DMS53 (cell line): ENCODE measurements at regions not wholly inside any gene's neighbourhood (a gene's known extent, or its start where the extent isn't known, plus 50 kb on each side); places are given as distances from the start of the nearest gene placed in this dataset.
"Not testable (repeated sequence)": the region's sequence is repeated elsewhere in the genome, so short reads cannot be mapped to it uniquely, and the experiment has no call there.

ENCODE experiments used
- DNase-seq: peaks from one replicate; lab custom pipeline; 2025; lab: John Stamatoyannopoulos, UW

DNA sequence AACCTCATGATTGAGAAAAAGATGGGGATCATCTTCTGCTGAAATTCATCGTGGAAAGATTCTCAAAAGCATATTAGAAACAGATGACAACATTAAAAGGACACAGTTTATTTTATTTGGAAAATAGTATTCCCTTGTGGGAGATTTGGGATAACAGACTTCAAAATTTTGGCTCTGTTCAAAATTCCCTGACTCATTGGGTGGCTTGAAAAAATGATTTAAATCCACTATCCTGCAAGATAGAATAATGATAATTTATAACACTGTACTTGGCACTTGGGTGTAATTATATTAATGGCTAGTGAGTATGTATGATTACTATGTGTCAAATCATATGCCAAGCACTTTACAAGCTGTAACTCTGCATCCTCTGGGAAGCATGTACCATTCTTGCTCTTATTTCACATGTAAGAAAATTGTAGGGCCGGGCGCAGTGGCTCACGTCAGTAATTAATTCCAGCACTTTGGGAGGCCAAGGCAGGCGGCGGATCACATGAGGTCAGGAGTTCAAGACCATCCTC, 128.8 kb downstream of the LMNTD1 start:
- no peak for DNase-seq

DNA sequence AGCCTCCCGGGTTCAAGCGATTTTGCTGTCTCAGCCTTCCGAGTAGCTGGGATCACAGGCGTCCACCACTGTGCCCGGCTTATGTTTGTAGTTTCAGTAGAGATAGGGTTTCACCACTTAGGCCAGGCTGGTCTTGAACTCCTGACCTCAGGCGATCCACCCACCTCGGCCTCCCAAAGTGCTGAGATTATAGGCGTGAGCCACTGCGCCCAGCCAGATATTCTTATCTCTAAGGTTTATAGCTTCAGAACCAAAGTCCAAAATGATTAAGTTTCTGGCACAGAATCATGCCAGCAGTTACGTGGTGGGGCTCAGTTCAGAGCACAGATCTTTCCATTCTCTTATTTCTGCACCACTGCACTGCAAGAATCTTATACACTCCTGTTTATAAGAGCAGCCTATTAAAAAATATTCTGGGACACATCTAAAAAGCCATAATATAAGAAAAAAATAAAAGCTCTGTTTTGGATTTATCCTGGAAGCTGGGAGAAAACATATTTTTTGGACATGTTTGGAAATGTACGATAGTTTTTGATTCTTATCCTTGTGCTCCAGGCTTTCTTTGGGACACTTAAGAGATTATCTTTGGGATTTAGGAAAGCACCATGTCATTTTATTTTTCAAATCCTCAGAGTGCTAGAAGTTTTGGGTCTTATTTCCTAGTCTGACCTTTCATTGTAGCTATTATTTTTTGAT, 129.6 kb downstream of the LMNTD1 start:
- DNase-seq = no peak

DNA sequence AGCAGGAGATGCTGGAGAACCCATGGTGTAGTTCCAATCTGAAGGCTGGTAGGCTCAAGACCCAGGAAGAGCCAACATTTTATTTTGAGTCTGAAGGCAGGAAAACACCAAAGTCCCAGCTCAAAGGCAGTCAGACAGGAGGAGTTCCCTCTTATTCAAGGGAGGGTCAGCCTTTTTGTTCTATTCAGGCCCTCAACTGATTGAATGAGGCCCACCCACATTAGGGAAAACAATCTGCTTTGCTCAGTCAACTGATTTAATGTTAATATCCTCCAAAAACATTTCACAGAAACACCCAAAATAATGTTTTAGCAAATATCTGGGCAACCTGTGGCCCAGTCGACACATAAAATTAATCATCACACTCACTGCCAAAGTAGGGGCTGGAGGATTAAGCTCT, 130.8 kb downstream of the LMNTD1 start:
- no peak for DNase-seq

DNA sequence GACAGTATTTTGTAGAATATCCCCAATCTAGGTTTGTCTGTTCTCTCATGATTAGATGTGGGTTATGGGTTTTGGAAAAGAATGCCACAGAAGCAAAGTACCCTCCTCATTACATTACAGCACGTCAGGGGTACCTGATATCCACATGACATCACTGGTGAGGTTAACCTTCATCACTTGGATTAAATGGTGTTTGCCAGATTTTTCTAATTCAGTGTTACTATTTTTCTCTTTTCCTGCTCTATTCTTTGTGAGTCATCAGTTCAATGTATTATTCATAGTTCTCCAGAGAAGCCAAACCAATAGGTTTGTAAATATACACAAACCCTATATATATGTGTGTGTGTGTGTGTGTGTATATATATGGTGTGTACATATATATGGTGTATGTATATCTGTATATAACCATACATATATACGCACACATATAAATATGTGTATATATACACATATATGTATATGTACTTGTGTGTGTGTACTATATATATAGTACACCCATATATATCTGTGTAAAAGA, 131.4 kb downstream of the LMNTD1 start:
- DNase-seq = no peak

DNA sequence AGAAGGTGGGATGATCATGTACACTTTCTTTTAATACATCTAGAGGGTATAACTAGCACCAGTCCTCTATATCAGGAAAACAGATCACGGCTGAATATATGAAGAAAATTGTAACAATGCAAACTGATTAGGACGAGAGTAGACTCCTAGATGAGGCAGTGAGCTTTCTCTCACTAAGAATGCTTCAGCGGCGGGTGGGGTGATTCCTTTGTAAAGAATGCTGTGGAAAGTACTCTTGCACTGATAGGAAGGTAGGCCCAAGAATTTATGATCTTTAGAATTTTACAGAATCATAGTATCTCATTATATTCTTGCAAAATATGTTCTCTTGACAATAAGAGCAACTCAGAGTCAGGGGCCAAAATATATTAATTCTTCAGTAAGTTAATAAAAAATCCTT, 133.0 kb downstream of the LMNTD1 start:
- no peak for DNase-seq

DNA sequence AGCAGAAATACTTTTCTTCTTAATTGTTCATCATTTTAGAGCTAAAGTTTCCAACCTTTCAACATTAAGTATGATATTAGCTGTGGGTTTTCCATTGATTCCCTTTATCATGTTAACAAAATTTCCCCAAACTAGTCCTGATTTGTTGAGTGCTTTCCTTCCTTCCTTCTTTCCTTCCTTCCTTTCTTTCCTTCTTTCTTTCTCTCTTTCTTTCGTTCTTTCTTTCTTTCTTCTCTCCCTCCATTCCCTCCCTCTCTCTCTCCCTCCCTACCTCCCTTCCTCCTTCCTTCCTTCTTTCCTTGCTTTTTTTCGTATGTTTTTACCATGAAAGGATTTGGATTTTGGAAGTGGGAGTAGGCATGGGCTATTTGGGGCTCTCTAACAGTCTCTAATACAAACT, 133.5 kb downstream of the LMNTD1 start:
- DNase-seq = no peak

DNA sequence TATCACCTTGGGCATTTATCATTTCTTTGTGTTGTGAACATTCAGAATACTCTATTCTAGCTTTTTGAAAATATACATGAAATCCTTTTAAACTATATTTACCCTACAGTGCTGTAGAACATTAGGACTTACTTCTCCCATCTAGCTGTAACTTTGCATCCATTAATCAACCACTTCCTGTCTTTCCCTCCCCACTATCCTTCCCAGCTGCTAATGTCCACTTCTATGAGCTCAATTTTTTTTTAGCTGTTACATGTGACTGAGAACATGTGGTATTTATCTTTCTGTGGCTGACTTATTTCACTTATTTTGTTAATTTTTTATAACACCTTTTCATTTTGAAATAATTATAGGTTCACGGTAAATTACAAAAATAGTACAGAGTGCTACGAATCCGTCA, 136.0 kb downstream of the LMNTD1 start:
- DNase-seq = no peak

DNA sequence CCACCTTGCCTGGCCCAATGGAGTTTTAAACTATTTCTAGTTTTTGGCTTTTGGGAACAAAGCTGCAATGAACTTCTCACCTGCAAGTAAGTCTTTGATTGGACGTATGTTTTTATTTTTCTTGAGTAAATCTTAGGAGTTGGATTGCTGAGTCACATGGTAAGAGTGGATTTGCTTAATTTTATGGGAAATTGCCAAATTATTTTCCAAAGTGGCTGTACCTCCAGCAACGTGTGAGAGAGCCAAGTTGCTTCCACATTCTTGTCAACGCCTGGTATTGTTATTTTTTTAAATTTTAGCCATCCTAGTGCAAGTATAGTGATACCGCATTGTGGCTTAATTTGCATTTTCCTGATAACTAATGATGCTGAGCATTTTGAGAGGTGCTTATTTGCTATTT, 136.6 kb downstream of the LMNTD1 start:
- no peak for DNase-seq

DNA sequence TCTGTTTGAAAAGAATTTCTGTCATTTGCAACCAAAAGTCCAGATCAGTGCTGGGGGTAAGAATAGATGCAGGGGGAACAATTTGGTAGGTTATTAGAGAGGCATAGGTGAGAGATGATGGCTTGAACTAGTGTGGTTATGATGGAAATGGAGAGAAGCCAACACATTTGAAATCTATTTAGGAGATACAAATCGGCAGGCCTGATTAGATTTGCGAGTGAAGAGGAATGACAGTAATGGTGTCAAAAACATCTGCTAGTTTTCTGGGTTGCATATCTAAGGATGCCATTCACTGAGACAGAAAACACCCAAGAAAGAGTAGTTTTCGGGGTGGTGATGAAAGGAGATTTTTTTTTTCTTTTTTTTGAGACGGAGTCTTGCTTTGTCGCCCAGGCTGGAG, 138.1 kb downstream of the LMNTD1 start:
- no peak for DNase-seq

DNA sequence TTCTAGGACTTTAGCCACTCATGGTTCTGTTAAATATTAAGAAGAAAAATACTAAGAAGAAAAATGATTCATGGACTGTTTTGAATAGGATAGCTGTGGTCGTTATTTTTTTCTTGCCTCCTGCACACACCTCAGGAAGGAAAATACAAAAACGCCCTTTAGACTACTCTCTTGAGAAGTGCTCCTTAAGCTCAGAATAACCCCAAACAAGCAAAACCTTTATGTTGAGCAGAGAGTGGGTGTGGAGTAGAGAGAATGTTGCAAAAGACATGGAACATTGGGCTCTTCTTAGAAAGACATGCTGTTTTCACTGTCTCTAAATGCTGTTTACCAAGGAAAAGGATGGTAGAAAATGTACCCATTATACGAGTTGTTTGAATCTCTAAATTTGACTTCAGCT, 140.3 kb downstream of the LMNTD1 start:
- no peak for DNase-seq

DNA sequence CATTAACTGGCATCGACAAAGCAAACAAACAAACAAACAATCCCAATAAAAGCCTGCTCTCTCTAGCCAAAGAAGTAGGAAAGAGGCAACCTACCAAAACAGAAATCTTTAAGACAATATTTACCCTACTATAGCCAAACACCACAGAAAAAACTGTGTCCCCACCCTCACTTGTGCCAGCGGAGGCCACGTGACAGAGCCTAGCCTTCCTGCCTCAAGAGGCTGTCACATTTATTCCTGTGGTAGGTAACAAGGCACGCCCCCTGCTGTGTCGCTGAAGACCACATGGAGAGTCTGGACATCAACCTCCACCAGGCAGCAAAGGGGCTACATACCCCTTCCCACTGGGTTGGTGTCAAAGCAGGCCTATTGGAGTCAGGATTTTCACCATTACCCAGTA, 148.1 kb downstream of the LMNTD1 start:
- DNase-seq = peak; percentile 98

DNA sequence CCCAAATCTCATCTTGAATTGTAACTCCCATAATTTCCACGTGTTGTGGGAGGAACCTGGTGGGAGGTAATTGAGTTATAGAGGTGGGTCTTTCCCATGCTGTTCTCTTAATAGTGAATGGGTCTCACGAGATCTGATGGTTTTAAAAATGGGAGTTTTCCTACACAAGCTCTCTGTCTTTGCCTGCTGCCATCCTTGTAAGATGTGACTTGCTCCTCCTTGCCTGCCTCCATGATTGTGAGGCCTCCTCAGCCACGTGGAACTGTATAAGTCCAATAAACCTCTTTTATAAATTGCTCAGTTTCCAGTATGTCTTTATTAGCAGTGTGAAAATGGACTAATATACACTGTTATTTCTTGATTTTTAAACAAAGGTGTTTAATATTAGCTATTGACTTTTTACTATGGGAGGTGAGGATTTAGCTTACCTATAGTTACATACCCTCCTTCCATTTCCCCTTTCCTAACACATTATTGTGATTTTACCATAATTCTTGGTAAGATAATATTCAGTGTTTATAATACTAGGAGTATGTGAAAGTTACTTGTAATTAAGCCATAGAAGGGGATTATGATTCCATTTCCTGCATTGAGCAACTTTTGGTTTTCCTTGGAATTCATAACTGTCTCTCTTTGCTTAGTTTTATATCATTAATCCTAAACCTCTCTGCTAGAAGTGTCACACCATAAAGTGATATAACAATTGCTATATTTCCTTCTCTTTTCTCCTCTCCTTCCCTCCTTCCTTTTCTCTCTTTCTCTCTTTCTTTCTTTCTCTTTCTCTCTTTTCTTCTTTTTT, 151.0 kb upstream of the KRAS start:
- no peak for DNase-seq

DNA sequence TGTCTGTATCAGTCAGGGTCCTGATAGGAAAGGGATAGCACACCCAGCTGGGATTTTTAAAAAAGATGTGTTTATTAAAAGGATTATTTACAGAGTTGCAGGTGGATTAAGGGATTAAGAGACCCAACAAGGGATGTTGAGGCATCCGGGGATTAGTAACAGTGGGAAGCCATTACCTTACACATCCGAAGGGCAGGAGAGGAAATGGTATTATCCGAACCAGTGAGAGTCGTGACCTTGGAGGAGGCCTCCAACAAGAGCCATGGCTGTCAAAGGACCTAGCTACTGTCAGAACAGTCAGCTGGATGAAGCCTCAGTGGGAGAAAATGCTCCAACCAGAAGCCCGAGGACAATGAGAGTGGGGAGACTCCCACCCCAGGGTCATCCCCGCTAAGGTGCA, 146.3 kb upstream of the KRAS start:
- DNase-seq = no peak

DNA sequence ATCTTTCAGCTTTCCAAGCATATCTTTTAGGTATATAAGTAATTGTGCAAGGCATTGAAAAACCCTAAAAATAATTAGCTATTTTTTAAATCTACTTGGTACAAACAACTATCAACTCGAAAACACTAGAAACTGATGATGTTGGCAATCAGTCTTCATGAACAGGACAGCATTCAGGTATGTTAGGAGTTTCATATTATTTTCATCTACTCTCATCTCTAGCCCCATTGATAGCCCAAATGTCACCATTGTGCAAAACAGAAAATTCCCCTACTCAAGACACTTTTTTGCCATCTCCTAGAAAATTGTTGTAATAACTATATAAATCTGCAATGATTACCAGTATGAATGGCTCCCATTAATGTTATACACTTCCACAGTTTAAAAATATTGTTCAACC, 144.5 kb upstream of the KRAS start:
- DNase-seq = no peak

DNA sequence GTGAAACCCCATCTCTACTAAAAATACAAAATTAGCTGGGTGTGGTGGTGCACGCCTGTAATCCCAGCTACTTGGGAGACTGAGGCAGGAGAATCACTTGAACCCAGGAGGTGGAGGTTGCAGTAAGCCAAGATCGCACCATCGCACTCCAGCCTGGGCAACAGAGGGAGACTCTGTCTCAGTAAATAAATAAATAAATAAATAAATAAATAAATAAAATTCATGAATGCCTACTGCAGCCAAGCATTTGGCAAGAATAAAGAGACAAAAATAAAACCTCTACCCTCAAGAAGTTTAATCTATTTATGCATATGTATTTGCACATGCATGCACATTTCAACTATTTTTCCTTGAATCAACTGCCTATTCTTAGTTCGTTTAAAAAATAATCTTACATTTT, 144.0 kb upstream of the KRAS start:
- not testable (repeated sequence) for DNase-seq

DNA sequence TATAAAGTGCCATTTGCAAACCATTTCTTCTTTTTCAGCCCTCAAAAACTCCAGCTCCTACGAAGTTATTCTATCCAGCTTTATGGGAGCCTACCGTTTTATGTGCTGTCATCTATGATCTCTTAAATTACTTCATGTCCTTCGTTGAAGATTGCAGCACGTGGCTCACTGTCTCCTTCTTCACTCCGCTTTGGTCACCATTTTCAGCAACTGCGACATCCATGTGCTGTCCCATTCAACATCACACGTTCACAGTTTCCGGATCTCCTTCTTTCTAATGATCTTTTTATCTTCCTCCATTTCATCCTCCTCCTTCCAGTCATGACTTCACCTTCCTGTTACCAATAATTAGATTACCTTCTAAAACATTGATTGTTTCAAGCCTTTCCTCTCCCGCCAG, 143.3 kb upstream of the KRAS start:
- no peak for DNase-seq

DNA sequence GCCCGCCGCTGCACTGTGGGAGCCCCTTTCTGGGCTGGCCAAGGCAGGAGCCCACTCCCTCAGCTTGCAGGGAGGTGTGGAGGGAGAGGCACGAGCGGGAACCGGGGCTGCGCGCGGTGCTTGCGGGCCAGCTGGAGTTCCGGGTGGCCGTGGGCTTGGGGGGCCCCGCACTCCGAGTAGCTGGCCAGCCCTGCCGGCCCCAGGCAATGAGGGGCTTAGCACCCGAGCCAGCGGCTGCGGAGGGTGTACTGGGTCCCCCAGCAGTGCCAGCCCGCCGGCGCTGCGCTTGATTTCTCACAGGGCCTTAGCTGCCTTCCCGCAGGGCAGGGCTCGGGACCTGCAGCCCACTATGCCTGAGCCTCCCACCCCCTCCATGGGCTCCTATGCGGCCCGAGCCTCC, 140.6 kb upstream of the KRAS start:
- DNase-seq = not testable (repeated sequence)

DNA sequence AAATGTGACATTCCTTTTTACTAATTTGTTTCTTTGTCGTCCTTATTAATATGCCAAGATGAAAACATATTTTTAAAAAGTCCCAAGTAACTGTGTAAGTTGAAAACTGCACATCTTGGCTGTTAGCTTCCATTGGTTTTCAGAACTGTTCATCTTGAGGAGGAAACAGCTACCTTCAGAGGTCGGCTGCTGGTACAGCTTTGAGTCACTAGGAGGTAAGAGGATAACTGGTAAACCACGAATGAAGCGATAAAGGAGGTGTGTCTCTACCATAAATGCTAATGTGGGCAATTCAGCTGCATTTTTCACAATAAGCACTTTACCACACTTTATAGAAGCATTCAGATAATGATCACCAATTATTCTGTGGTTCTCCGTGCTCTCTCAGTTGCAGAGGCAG, 137.5 kb upstream of the KRAS start:
- peak; percentile 65 for DNase-seq

DNA sequence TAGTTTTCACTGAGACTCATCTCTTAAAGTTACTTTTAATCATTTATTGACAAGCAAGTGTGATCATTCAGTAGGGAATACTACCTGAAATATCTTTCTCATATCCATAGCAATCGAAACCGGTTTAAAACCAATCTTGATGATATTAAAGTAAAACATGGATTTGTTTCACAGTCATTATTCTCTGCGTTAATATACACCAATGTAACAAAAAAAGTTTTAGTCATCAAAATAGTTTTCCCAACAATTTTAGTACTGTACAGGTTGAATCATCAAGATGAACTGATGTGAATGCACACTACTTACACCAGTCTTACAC, 137.0 kb upstream of the KRAS start:
- no peak for DNase-seq

DNA sequence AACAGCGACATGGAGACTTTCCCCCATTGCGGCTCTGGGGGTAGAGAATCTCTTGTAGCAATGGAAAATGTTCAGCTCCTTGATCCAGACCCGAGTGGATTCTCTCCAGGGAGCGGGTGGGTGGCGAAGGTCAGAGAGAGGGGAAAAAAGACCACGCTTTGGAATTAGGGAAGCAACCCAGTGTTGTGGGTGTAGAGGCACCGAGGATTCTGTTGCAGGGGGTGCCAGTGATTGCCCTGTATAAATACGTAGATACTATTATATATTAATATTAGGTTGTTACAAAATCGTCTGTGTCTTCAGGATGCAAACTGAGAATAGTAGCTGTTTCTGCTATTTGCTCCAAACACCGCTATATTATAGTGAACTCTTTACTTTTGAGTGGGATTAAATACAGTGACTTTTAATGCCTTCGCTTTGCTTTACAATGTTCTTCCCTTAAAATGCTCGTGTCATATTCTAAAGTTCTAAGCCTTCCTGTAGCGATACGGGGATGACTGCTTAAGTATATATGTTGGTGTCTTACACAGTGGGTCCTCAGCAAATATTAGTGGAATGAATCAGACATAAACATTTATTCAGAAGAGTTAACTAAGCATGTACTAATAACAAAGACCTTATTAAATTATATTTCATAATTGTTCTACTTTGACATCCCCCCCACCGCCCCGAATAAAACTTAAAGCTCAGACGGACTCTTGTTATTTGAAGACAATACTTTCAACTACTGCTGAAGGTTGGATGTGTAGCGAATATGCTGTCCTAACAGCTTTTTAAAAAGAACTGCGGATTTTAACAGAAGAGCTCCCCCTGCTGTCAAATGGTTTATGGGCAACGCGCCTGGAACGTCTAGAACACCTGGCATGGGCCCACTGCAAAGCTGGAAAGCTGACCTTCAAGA, 136.4 kb upstream of the KRAS start:
- peak; percentile 100 for DNase-seq

DNA sequence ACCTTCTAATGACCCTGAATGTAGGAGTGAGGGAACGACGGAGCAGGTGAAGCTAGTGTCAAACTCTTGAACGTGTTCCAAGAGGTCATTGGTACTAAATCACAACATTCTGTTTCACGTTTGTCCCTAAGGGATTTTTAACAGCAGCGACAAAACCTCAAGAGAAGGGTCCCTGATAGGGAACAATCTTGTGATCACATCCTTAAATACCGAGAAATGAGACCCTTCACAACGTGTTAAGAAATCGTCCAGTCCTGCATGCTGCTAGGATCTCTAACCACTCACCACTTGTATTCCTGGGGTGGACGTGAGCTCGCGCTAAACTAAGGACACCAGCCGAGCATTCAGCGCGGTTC, 134.1 kb upstream of the KRAS start:
- peak; percentile 99 for DNase-seq

DNA sequence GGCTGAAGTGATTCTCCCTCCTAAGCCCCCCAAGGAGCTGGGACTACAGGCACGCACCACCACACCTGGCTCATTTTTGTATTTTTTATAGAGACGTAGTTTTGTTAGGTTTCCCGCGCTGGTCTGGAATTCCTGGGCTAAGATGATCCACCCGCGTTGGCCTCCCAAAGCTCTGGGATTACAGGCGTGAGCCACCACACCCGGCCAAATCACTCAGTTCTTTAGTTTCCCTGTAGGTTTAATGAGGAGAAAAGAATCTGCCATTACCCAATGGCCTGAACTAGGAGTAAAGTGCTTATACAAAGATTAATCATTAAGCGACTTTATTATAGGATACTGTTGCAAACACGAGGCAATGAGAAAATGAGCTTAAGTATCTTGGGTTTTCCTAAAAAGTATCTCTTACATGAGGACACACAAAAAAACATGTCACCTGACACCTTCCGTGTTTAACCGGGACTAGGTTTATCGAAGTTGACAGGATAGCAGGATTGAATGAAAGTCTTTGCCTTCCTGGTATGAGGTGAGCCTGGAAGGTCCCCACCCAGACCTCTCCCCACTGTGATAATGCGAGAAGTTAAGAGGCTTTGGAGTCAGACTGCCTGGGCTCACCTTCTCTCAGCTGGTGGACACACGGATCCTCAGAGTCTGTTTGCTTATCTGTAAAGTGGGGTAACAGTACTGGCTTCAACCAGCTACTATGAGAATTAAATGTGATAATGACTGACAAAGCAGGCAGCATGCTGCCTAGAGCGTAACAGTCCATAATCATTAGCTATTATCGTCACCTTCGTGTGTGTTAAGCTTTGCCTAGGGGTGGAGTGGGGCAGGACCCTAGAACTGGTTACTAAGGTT, 133.5 kb upstream of the KRAS start:
- DNase-seq = peak; percentile 98
